Spinal cord (tissue), 9 donors: ENCODE measurements at regions not wholly inside any gene's neighbourhood (a gene's known extent, or its start where the extent isn't known, plus 50 kb on each side); places are given as distances from the start of the nearest gene placed in this dataset.
A peak's percentile ranks its signal among the peaks of the same experiment; 100 is the strongest.

Source experiments
- DNase-seq, 6 donors: peaks; one replicate each; pipeline versions ENCODE4 v3.0.0 to v3.0.0-alpha.2; 2013 to 2015; ENCODE audit warnings: low spot score in 6 of 6, low read depth in 4 of 6
- H3K27ac ChIP-seq: one replicate; pipeline ENCODE4 v1.5.1; 2013; ENCODE audit warnings: low read depth, low read length, control low read depth
- H3K27me3 ChIP-seq: one replicate; pipeline ENCODE4 v1.6.1; 2013; ENCODE audit warnings: low read length; ENCODE audit not compliant: control insufficient read depth, insufficient read depth
- H3K36me3 ChIP-seq: one replicate; pipeline ENCODE4 v1.6.1; 2013; ENCODE audit warnings: low read length; ENCODE audit not compliant: control insufficient read depth, insufficient read depth
- H3K4me1 ChIP-seq: one replicate; pipeline ENCODE4 v1.6.1; 2013; ENCODE audit warnings: low read length; ENCODE audit not compliant: control insufficient read depth, insufficient read depth
- H3K4me3 ChIP-seq: one replicate; pipeline ENCODE4 v1.5.1; 2013; ENCODE audit warnings: low read depth, low read length, control low read depth
- H3K9me3 ChIP-seq: one replicate; pipeline ENCODE4 v1.6.1; 2013; ENCODE audit warnings: low read length; ENCODE audit not compliant: control insufficient read depth, insufficient read depth
- WGBS: methylation state at CpG from one replicate; pipeline ENCODE4 v1.1.5; 2013; ENCODE audit warnings: missing lambda C conversion rate; ENCODE audit not compliant: insufficient coverage; 5-methylcytosine and 5-hydroxymethylcytosine counted together
- donor health status: healthy.

DNA sequence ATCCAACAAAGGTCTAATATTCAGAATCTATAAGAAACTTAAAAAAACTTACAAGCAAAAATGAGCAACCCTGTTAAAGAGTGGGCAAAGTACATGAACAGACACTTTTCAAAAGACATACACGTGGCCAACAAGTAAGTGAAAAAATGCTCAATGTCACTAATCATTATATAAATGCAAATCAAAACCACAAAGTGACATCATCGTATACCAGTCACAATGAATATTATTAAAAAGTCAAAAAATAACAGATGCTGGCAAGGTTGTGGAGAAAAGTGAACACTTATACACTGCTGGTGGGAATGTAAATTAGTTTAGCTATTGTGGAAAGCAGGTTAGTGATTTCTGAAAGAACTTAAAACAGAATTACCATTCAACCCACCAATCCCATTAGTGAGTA is 199.1 kb downstream of the SNAPC1 start:
- WGBS, result 80% methylated on average over 1 of the region's 2 CpGs
- no peaks in the 10 kb centered on the region for H3K4me1 ChIP-seq
- H3K36me3 ChIP-seq, result no peaks in the 10 kb centered on the region
- peaks cover 5% of the 10 kb centered on the region for H3K9me3 ChIP-seq
- no peak for DNase-seq
- H3K27ac ChIP-seq, result no peak overlapping the region
- no peaks in the 10 kb centered on the region for H3K27me3 ChIP-seq
- H3K4me3 ChIP-seq, result no peak overlapping the region

DNA sequence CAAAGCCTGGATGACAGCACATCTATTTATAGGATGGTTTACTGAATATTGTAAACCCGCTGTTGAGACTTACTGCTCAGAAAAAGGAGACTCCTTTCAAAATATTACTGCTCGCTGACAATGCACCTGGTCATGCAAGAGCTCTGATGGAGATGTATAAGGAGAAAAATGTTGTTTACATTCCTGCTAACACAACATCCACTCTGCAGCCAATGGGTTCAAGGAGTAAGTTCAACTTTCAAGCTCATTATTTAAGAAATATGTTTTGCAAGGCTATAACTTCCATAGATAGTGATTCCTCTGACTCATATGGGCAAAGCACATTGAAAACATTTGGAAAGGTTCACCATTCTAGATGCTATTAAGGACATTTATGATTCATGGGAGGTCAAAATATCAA is 201.7 kb downstream of the SNAPC1 start:
- Histone ChIP-seq H3K27me3 (no peaks in the 10 kb centered on the region), H3K9me3 (peaks cover 5% of the 10 kb centered on the region), H3K4me3 (no peak overlapping the region), H3K27ac (no peak overlapping the region), H3K4me1 (no peaks in the 10 kb centered on the region), H3K36me3 (no peaks in the 10 kb centered on the region)
- no peak for DNase-seq
- no CpG with 5 or more reads among the region's 2 CpGs for WGBS

DNA sequence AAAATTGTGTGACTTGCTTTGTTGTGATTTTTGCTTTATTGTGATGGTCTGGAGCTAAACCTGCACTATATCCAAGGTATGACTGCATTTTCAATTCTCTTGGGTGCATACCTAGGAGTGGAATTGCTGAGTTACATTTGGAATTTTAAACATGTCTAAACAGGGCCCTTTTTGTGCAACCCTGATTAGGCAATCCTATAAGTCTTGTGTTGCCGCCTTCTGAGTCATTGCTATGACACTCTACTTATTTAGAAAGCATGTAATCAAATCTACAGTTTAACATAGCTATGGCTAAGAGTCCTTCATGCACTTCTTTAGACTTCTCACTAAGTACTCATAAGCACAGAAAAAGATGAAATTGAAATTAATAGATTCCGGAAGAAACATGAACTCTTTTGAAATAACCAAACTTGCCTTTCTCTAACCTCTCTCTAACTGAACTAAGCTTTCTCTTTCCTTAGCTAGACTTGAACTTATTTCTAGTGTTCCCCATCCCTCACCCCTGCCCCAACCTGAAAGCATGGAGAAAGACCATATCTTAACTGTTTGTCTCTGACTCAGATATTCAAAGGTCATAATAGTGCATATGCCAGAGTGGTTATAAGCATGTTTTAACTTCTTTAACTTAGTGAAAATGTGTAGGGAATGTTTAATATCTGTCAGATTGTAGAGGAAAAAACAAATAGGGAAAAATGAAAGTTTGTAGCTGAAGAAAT is 203.0 kb downstream of the SNAPC1 start:
- H3K27ac ChIP-seq, result no peak overlapping the region
- H3K4me3 ChIP-seq, result no peak overlapping the region
- H3K9me3 ChIP-seq, result peaks cover 5% of the 10 kb centered on the region
- no peak for DNase-seq
- H3K4me1 ChIP-seq, result no peaks in the 10 kb centered on the region
- H3K27me3 ChIP-seq, result no peaks in the 10 kb centered on the region
- WGBS, result 80% methylated on average over 1 of the region's 2 CpGs
- no peaks in the 10 kb centered on the region for H3K36me3 ChIP-seq

DNA sequence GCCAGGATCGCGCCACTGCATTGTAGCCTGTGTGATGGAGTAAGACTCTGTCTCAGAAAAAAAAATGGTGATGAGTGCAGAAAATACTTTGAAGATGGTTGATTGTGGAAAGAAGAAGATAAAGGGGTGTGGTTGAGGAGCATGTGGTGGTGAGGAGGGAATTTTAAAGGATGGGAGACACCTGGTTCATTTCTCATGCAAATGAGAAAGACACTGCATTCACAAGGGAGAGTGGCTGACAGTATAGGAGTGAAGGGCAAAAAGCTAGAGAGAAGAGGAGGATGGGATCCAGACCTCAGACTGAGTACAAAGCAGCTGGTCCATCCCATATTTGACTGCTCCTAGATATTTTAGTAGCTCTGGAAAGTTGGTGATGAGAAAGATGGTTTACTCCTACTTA is 206.0 kb downstream of the SNAPC1 start:
- H3K9me3 ChIP-seq, result no peaks in the 10 kb centered on the region
- H3K36me3 ChIP-seq, result no peaks in the 10 kb centered on the region
- H3K4me3 ChIP-seq, result no peak overlapping the region
- no peak for DNase-seq
- no peak overlapping the region for H3K27ac ChIP-seq
- H3K27me3 ChIP-seq, result no peaks in the 10 kb centered on the region
- no peaks in the 10 kb centered on the region for H3K4me1 ChIP-seq
- 93% methylated on average over 2 of the region's 2 CpGs for WGBS

DNA sequence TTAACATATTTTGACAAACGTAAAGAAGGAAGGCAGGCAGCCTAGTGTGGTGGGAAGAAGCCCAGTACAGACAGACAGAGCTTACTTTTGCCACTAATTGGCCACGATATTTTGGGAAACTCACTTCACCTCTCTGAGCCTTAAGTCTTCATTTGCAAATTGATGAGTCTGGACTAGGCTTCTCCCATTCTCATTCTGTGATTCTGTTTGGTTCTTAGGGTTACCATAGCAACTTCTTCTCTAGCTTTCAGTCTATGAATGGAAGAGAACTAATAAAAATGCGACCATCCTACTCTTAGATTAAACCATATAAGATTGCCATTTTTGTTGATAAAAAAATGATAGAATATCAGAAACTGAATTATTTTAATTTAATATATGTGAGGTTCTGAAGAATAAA is 210.5 kb downstream of the SNAPC1 start:
- H3K27ac ChIP-seq, result no peak overlapping the region
- no peaks in the 10 kb centered on the region for H3K27me3 ChIP-seq
- H3K9me3 ChIP-seq, result peaks cover 8% of the 10 kb centered on the region
- no peak overlapping the region for H3K4me3 ChIP-seq
- peak in 2 of 6 donors; percentile 67 to 75 for DNase-seq
- no peaks in the 10 kb centered on the region for H3K4me1 ChIP-seq
- H3K36me3 ChIP-seq, result no peaks in the 10 kb centered on the region
- WGBS, result 25% methylated on average over 1 of the region's 3 CpGs

DNA sequence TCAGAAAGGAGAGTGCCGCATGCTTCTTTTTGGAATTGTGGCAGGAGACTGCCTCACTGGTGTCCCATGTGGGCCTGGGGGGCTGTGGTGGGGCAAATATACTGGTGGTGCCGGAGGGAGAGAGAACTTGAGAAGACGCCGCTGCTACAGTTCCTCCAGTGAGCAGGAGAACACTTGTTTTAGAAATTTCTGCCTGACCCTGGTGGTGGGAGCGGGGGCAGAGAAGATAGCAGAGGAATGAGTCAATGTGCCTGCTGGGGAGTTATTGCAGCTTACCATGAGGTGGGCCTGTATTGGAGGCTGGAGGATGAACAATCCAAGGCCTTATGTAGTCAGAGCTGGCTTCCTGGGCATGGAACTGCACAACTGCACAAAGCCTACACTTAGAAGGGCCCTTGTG is 211.8 kb downstream of the SNAPC1 start:
- 98% methylated on average over 5 of the region's 5 CpGs for WGBS
- no peaks in the 10 kb centered on the region for H3K4me1 ChIP-seq
- no peak overlapping the region for H3K4me3 ChIP-seq
- no peaks in the 10 kb centered on the region for H3K36me3 ChIP-seq
- DNase-seq, result no peak
- no peaks in the 10 kb centered on the region for H3K27me3 ChIP-seq
- peaks cover 8% of the 10 kb centered on the region for H3K9me3 ChIP-seq
- no peak overlapping the region for H3K27ac ChIP-seq

DNA sequence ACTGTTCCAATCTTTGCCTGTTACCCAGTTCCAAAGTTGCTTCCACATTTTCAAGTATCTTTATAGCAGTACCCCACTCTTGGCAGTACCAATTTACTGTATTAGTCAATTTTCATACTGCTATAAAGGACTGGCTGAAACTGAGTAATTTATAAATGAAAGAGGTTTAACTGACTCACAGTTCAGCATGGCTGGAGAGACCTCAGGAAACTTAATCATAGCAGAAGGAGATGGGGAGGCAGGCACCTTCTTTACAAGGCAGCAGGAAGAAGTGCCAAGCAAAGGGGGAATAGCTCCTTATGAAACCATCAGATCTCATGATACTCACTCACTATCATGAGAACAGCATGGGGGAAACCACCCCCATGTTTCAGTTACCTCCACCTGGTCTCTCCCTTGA is 215.0 kb downstream of the SNAPC1 start:
- Histone ChIP-seq H3K4me1 (no peaks in the 10 kb centered on the region), H3K36me3 (no peaks in the 10 kb centered on the region), H3K27me3 (no peaks in the 10 kb centered on the region), H3K27ac (no peak overlapping the region), H3K9me3 (peaks cover 8% of the 10 kb centered on the region), H3K4me3 (no peak overlapping the region)
- DNase-seq, result no peak

DNA sequence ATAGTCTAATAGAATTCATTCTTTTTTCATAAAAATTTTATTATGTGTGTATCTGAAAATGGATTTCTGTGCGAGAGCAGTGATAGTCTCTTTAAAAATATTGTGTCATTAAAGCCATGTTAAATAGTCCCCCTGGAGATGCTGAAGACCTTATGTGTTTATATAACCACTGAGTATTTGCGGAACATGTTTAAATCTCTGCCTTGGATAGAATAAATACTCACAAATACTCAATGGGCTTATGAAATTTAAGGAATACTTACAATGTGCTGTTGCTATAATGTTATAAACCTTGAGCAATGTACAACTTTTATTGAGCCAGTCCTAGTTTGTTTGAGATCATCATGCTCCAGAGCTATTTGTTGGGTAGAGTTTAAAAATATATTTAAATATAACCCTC is 226.0 kb downstream of the SNAPC1 start:
- no CpG with 5 or more reads among the region's 2 CpGs for WGBS
- DNase-seq, result peak in 1 of 6 donors; percentile 65
- H3K27me3 ChIP-seq, result no peaks in the 10 kb centered on the region
- no peaks in the 10 kb centered on the region for H3K4me1 ChIP-seq
- H3K36me3 ChIP-seq, result no peaks in the 10 kb centered on the region
- no peaks in the 10 kb centered on the region for H3K9me3 ChIP-seq
- no peak overlapping the region for H3K4me3 ChIP-seq
- no peak overlapping the region for H3K27ac ChIP-seq

DNA sequence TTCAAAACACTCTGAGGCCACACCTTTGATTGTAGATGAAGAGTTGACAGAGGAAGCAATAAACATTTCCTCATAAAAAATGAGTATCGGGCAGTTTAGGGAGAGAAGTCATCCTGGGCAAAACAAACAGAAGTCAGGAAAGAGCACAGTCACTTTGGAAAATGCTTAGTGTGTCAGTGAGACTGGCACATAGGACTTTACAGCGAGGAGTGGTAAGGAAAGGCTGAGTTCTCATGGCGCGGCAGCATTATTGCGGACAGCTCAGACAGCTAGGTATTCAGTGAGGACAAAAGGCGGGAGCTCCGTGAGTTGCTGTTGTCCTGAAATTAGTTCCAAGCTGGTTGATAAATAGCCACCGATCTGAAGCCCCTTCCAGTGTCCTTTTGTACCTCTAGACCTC is 229.9 kb downstream of the SNAPC1 start:
- H3K27me3 ChIP-seq, result no peaks in the 10 kb centered on the region
- H3K36me3 ChIP-seq, result no peaks in the 10 kb centered on the region
- no peaks in the 10 kb centered on the region for H3K9me3 ChIP-seq
- peak in 1 of 6 donors; percentile 57 for DNase-seq
- no peak overlapping the region for H3K27ac ChIP-seq
- whole genome bisulfite sequencing, result 43% methylated on average over 8 of the region's 8 CpGs
- no peaks in the 10 kb centered on the region for H3K4me1 ChIP-seq
- no peak overlapping the region for H3K4me3 ChIP-seq

DNA sequence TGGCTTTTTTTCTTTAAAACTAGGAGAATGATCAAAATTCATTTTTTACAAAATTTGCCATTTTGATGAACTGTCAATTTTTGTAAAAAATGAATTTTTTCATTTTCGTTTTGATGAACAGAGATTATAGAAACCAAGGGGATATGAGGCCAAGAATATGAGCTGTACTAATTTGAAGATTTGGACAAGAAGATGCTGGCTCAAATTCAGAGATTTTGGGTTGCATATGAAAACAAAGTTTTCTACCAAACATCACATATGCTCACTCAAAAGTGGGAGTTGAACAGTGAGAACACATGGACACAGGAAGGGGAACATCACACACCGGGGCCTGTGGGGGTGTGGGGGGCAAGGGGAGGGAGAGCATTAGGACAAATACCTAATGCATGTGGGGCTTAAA is 230.7 kb downstream of the SNAPC1 start:
- no CpG with 5 or more reads among the region's 2 CpGs for WGBS
- Histone ChIP-seq H3K27ac (no peak overlapping the region), H3K4me1 (no peaks in the 10 kb centered on the region), H3K9me3 (no peaks in the 10 kb centered on the region), H3K4me3 (no peak overlapping the region), H3K36me3 (no peaks in the 10 kb centered on the region), H3K27me3 (no peaks in the 10 kb centered on the region)
- peak in 1 of 6 donors; percentile 66 for DNase-seq
